ENCODE measurements at regions not wholly inside any gene's neighbourhood (a gene's known extent, or its start where the extent isn't known, plus 50 kb on each side); places are given as distances from the start of the nearest gene placed in this dataset.

- ATAC-seq (no peak), DNase-seq (no peak)
- H3K27me3 Mint-ChIP-seq, result no peaks in the 10 kb centered on the region
- no peak overlapping the region for H3K4me3 Mint-ChIP-seq
- no peaks in the 10 kb centered on the region for H3K9me3 Mint-ChIP-seq
- no peaks in the 10 kb centered on the region for H3K36me3 Mint-ChIP-seq (ENCODE audit: low read depth)
- H3K4me1 Mint-ChIP-seq, result no peaks in the 10 kb centered on the region
- H3K27ac Mint-ChIP-seq, result no peak overlapping the region
Observed at GRCh38 chr2:146349334-146349733, 1495.5 kb upstream of the ACVR2A start.

- Mint-ChIP-seq H3K27ac (no peak overlapping the region), H3K36me3 (ENCODE audit: low read depth) (no peaks in the 10 kb centered on the region), H3K4me3 (no peak overlapping the region), H3K27me3 (no peaks in the 10 kb centered on the region), H3K4me1 (no peaks in the 10 kb centered on the region), H3K9me3 (peaks cover 7% of the 10 kb centered on the region)
- no peak for DNase-seq
- no peak for ATAC-seq
Observed at GRCh38 chr2:146324951-146325350, 1519.9 kb upstream of the ACVR2A start.

- Mint-ChIP-seq H3K36me3 (ENCODE audit: low read depth) (no peaks in the 10 kb centered on the region), H3K9me3 (peaks cover 7% of the 10 kb centered on the region), H3K4me1 (no peaks in the 10 kb centered on the region), H3K27me3 (no peaks in the 10 kb centered on the region), H3K4me3 (no peak overlapping the region), H3K27ac (no peak overlapping the region)
- no peak for DNase-seq
- ATAC-seq, result no peak
Observed at GRCh38 chr2:146323564-146323963, 1521.3 kb upstream of the ACVR2A start.

DNA sequence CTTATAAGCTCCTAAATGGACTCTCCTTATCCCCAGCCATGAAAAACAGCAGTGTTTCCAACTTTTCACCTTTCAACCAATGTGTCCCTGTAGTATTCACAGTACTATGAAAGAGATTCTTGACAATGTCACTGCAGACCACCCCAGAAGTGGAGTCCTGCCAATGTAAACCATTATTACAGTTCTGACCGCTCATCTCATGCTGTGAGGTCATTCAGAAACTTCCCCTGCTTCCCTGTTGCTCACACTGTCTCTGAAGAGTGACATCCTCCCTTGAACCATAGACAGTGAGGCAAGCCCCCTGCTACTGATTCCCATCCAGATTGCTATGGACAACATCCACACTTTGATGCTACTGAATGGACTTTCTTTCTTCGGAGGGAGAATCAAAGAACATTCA lies 1523.7 kb upstream of the ACVR2A start:
- no peak for DNase-seq
- H3K4me3 Mint-ChIP-seq, result no peak overlapping the region

GRCh38 chr2:146317959-146318358 lies 1526.9 kb upstream of the ACVR2A start:
- DNase-seq, result no peak
- no peak for ATAC-seq
- Mint-ChIP-seq H3K4me1 (no peaks in the 10 kb centered on the region), H3K36me3 (ENCODE audit: low read depth) (no peaks in the 10 kb centered on the region), H3K27me3 (no peaks in the 10 kb centered on the region), H3K27ac (no peak overlapping the region), H3K4me3 (no peak overlapping the region), H3K9me3 (peaks cover 4% of the 10 kb centered on the region)

More for the DNA sequence above, 1523.7 kb upstream of the ACVR2A start:
- peaks cover 4% of the 10 kb centered on the region for H3K9me3 Mint-ChIP-seq
- no peak for ATAC-seq
- no peaks in the 10 kb centered on the region for H3K27me3 Mint-ChIP-seq
- no peak overlapping the region for H3K27ac Mint-ChIP-seq
- H3K36me3 Mint-ChIP-seq (ENCODE audit: low read depth), result no peaks in the 10 kb centered on the region
- no peaks in the 10 kb centered on the region for H3K4me1 Mint-ChIP-seq

DNA sequence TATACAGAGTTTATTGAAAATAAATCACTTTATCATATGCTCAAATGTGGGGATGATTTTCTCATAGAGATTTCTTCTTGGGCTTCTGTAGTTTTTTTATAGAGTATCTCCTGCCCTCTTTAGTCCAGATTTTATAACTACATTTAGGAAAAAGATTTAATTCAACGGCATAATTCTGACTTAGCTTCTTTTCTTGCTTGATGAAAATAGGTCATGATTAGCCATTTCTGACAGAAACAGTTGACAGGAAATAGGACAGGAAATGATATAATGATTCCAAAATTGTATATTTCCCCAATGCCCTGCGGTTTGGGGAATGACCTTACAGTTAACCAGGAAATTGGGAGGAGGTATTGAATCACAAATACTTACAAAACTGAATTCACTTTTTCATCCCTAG lies 1531.9 kb upstream of the ACVR2A start:
- DNase-seq, result no peak
- no peak overlapping the region for H3K27ac Mint-ChIP-seq
- H3K27me3 Mint-ChIP-seq, result no peaks in the 10 kb centered on the region
- H3K9me3 Mint-ChIP-seq, result no peaks in the 10 kb centered on the region
- H3K4me1 Mint-ChIP-seq, result no peaks in the 10 kb centered on the region
- H3K4me3 Mint-ChIP-seq, result no peak overlapping the region
- H3K36me3 Mint-ChIP-seq (ENCODE audit: low read depth), result no peaks in the 10 kb centered on the region
- no peak for ATAC-seq

GRCh38 chr2:146305164-146305563 lies 1539.7 kb upstream of the ACVR2A start:
- Mint-ChIP-seq H3K9me3 (peaks cover 23% of the 10 kb centered on the region), H3K4me3 (no peak overlapping the region), H3K4me1 (no peaks in the 10 kb centered on the region), H3K27ac (no peak overlapping the region), H3K36me3 (ENCODE audit: low read depth) (no peaks in the 10 kb centered on the region), H3K27me3 (no peaks in the 10 kb centered on the region)
- no peak for ATAC-seq
- no peak for DNase-seq

- no peaks in the 10 kb centered on the region for H3K4me1 Mint-ChIP-seq
- no peaks in the 10 kb centered on the region for H3K36me3 Mint-ChIP-seq (ENCODE audit: low read depth)
- no peak overlapping the region for H3K4me3 Mint-ChIP-seq
Observed at GRCh38 chr2:146301287-146301686, 1543.5 kb upstream of the ACVR2A start.

GRCh38 chr2:146295080-146295670 lies 1549.7 kb upstream of the ACVR2A start:
- no peaks in the 10 kb centered on the region for H3K4me1 Mint-ChIP-seq
- no peaks in the 10 kb centered on the region for H3K36me3 Mint-ChIP-seq (ENCODE audit: low read depth)
- ATAC-seq (no peak), DNase-seq (no peak)
- no peaks in the 10 kb centered on the region for H3K27me3 Mint-ChIP-seq
- H3K27ac Mint-ChIP-seq, result no peak overlapping the region
- H3K9me3 Mint-ChIP-seq, result peaks cover 23% of the 10 kb centered on the region
- H3K4me3 Mint-ChIP-seq, result no peak overlapping the region

More at GRCh38 chr2:146301287-146301686, 1543.5 kb upstream of the ACVR2A start:
- no peak for DNase-seq
- H3K27me3 Mint-ChIP-seq, result no peaks in the 10 kb centered on the region
- no peak for ATAC-seq
- no peak overlapping the region for H3K27ac Mint-ChIP-seq
- H3K9me3 Mint-ChIP-seq, result peaks cover 33% of the 10 kb centered on the region

- Mint-ChIP-seq H3K27me3 (no peaks in the 10 kb centered on the region), H3K9me3 (peaks cover 10% of the 10 kb centered on the region), H3K27ac (no peak overlapping the region), H3K4me1 (no peaks in the 10 kb centered on the region), H3K36me3 (ENCODE audit: low read depth) (no peaks in the 10 kb centered on the region), H3K4me3 (no peak overlapping the region)
- DNase-seq, result no peak
- no peak for ATAC-seq
Observed at GRCh38 chr2:146287281-146287680, 1557.5 kb upstream of the ACVR2A start.

GRCh38 chr2:146278881-146279280 lies 1565.9 kb upstream of the ACVR2A start:
- no peaks in the 10 kb centered on the region for H3K9me3 Mint-ChIP-seq
- no peak for DNase-seq
- no peaks in the 10 kb centered on the region for H3K27me3 Mint-ChIP-seq
- no peaks in the 10 kb centered on the region for H3K36me3 Mint-ChIP-seq (ENCODE audit: low read depth)
- no peaks in the 10 kb centered on the region for H3K4me1 Mint-ChIP-seq
- ATAC-seq, result no peak
- no peak overlapping the region for H3K27ac Mint-ChIP-seq
- H3K4me3 Mint-ChIP-seq, result no peak overlapping the region

DNA sequence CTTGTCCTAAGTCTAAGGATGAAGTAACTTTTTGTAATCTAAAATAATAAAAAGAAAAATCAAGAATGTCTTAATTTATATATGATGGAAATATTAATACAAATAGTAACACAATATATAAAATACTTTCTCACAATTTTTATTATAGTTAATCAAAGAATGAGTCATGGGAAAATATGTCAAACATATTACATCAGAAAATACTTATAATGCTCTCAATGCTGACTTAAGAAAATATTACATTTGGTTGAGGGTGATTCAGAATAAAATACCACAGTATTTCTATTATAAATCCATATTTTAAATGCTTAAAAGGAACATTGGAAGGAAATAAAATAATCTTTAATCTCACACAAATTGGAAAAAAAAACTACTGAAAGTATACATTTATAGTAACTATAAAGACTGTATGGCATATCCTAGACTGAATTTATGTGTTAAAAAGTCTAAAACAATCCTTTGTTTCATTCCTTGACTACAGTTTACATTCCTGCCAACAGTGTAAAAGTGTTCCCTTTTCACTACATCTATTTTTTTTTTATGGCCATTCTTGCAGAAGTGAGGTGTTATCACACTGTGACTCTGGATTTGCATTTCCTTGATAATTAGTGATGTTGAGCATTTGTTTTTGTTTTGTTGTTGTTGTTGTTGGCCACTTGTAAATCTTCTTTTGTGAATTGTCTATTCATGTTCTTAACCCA lies 1573.5 kb upstream of the ACVR2A start:
- Mint-ChIP-seq H3K9me3 (peaks cover 4% of the 10 kb centered on the region), H3K4me1 (no peaks in the 10 kb centered on the region), H3K27me3 (no peaks in the 10 kb centered on the region), H3K4me3 (no peak overlapping the region), H3K36me3 (ENCODE audit: low read depth) (no peaks in the 10 kb centered on the region), H3K27ac (no peak overlapping the region)
- ATAC-seq, result no peak
- no peak for DNase-seq

GRCh38 chr2:146270618-146271017 lies 1574.2 kb upstream of the ACVR2A start:
- ATAC-seq, result no peak
- Mint-ChIP-seq H3K4me3 (no peak overlapping the region), H3K36me3 (ENCODE audit: low read depth) (no peaks in the 10 kb centered on the region), H3K4me1 (no peaks in the 10 kb centered on the region), H3K27me3 (no peaks in the 10 kb centered on the region), H3K9me3 (peaks cover 4% of the 10 kb centered on the region), H3K27ac (no peak overlapping the region)
- DNase-seq, result no peak

DNA sequence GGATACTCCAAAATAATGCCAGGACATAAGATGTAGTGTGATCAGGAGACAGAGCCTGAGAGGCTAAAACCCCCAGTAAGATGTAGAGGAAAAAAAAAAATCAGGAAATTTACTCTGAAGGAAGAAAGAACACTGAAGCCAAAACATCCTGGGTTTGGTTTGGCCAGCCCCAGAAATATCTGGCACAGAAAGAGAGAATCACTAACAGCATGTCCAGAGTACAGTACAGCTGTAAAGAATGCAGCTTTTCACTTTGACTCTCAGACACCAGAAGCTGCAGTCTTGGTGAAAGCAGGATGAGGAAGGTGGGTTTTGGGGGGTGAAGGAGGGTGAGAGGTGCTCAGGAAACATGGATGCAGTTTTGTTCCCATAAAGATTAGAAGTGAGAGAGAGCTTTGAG lies 1577.7 kb upstream of the ACVR2A start:
- ATAC-seq, result no peak
- H3K9me3 Mint-ChIP-seq, result peaks cover 9% of the 10 kb centered on the region
- DNase-seq, result no peak
- H3K4me3 Mint-ChIP-seq, result no peak overlapping the region
- no peaks in the 10 kb centered on the region for H3K4me1 Mint-ChIP-seq
- H3K36me3 Mint-ChIP-seq (ENCODE audit: low read depth), result no peaks in the 10 kb centered on the region
- no peaks in the 10 kb centered on the region for H3K27me3 Mint-ChIP-seq
- H3K27ac Mint-ChIP-seq, result no peak overlapping the region

DNA sequence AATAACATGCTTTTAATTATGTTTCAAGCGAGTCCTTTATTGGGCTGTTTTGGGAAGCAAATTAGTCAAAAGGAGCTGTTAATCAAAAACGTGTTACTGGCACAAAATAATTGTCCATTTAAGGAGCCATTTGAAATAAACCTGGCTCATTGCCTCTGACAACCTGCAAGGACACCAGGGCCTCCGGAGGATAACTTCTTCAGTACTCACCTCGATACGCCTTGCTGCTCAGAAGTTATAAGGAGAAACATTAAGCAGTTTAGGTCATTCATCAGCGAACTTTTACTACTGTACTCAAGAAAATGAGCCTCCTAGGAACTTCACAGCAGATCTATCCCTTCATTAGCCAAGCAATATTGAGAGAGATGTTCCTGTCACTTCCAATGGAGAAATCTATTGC lies 1579.2 kb upstream of the ACVR2A start:
- no peaks in the 10 kb centered on the region for H3K27me3 Mint-ChIP-seq
- no peak overlapping the region for H3K27ac Mint-ChIP-seq
- ATAC-seq (no peak), DNase-seq (no peak)
- no peaks in the 10 kb centered on the region for H3K36me3 Mint-ChIP-seq (ENCODE audit: low read depth)
- no peaks in the 10 kb centered on the region for H3K4me1 Mint-ChIP-seq
- H3K4me3 Mint-ChIP-seq, result no peak overlapping the region
- H3K9me3 Mint-ChIP-seq, result peaks cover 5% of the 10 kb centered on the region
